ENCODE measurements at regions not wholly inside any gene's neighbourhood (a gene's known extent, or its start where the extent isn't known, plus 50 kb on each side); places are given as distances from the start of the nearest gene placed in this dataset.

- no peak for DNase-seq
These were observed 67.6 kb downstream of the COX18 start for GRCh38 chr4:73001885-73002284.

DNA sequence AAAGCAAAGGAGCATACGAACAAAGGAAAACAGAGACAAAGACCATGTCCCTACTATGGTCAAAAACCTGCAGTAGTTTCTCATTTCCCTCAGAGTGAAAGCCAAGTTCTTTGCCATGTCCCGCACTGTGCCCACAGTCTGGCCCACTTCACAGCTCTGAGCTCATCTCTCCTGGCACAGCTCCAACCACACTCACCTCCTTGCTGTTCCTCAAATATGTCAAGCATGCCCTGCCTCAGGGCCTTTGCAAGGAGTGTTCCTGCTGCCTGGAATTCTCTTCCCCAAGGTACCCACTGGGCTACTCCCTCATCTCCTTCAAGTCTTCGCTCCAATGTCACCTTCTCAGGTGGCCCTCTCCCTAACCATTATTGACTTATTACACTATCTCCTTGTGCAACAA lies 72.1 kb downstream of the COX18 start:
- no peak for DNase-seq

- DNase-seq = no peak
These were observed 74.8 kb downstream of the COX18 start for GRCh38 chr4:72994670-72995069.

DNA sequence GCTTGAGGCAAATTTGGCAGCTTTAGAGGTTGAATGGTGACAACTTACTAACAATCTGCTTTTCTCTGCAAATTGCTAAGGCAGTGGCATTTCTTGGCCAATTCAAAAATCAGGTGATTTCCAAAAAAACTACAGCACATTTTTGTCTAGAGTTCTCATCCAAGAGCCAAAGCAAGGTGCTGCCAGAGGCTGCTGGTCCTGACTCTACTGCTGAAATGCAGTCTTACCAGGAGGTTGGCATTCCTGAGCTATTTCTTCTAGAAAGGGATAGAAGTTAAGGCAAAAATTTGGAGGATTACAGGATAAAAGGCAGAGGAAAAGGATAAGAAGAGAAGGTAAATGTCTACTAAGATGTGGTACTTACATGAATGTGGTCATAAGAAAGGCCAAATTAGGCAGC lies 75.6 kb downstream of the COX18 start:
- DNase-seq = no peak

GRCh38 chr4:72991873-72992272 lies 77.6 kb downstream of the COX18 start:
- DNase-seq = no peak

- no peak for DNase-seq
These were observed 81.5 kb downstream of the COX18 start for GRCh38 chr4:72987741-72988729.

DNA sequence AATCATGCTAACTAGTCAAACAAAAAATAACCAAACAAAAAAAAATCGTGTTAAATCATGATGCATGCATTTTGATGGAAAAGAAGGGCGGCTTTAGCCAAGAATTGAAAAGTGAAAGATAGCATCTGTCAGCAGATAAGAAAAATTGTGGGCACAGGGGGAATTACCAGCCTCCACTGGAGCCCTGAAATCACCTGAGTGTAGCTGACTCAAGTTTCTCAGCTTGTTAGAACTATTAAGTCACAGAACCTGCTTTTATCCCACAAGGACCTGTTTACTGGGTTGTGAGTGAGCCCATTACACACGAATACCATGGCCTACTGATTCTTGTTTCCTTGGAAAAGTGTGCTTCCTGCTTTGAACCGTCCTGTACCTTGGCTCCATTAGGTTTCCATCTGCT lies 85.2 kb downstream of the COX18 start:
- DNase-seq = no peak

DNA sequence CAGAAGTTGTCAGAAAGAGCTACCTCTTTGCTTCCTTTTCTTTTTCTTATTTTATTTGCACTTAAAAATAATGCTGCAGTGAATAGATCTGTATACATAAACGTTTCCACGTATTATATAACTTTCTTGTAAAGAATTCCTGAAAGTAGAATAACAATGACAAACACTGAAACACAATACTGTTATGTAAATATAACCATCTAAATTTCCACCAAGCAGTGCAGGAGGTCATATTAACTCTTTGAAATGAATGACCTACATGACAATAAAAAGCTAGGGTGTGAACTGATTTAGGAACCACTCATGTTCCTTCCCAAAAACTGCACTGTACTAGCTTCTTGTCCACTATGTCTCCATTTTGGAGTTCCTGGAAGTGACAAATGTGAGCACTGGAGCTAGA lies 85.8 kb downstream of the COX18 start:
- no peak for DNase-seq

DNA sequence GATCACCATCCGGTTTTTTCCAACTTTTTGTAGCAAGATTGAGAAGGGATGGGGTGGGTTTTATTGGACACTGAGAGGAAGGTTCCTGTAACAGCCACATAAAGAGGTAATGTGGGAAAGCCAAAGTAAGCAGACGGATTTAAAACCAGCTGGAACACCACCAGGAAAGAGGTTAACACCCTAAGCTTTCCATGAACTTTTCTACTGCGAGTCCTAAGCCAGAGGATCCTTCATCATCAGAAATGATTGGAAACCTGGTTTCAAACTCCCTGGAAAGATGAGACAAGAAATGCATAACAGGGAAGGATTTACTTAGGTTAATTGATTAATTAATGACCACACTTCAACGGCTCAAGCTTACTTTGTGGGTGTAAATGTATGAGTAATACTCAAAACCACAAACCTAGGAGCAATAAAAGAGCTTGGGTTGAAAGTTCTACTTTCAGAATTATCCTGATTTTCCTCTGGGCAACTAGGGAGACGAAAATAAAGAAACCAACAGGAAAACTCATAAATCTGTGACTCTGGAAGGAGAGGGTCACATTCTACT lies 91.5 kb downstream of the COX18 start:
- DNase-seq = no peak

GRCh38 chr4:72975488-72975784 lies 94.1 kb downstream of the COX18 start:
- no peak for DNase-seq

DNA sequence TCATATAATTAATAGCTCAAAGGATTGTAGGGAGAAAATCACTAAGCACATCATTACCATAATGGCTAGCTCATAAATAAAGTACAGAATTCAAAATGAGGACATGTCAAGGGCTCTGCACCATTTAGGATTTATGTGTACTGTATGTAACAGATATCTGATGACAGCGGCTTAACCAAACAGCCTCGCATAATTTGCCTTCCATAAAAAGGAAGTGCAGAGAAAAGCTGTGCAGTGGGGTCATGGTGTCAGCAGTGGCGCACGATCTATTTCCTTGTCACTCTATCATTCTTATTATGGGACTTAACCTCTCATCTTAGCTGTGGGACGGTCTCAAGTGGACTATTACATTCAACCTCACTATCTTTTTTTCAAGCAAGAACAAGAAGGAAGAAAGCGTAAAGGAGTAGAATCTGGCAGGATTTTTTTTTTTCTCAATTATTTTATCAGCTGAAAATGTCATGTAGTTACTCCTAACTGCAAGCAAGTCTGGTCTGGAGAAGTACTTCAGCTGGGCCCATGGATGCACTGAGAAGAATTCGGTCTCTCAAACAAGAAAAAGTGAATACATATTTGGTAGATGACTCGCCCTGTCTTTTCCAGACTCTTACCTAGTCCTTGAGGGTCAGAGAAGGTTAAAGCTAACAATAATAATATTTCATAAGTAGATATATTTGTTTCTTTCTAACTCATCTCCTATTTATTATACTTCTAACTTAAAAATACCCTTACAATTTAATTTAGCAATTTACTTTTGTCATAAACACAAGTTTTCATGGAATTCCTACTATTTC lies 94.6 kb downstream of the COX18 start:
- DNase-seq = peak; percentile 6

DNA sequence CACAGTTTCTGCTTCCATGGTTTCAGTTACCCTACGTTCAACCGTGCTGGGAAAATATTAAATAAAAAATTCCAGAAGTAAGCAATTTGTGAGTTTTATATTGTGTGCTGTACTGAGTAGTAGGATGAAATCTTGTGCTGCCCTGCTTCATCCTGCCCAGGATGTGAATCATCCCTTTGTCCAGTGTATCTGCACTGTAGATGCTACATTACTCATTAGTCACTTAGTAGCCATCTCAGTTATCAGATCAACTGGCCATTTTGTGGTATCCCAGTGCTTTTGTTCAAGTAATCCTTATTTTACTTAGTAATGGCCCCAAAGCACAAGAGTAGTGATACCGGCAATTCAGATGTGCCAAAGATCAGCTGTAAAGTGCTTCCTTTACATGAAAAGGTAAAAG lies 97.9 kb downstream of the COX18 start:
- no peak for DNase-seq

DNA sequence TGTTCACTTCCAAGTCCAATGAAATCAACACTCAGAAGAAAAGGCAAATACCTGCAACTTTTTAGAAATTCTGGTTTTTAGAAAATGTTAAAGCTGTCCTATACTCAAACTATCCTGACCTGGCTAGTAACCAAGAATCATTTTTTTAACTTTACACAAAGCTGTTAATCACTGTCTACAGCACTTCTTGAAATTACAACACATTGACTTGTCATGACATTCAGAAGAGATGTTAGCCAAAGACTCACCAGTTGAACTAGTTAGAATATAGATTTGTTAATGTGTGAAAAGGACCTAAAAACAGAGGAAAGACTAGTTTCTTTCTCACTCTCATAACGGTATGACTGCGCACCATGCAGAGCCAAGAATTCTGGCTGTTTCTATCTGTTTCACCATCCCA lies 98.8 kb downstream of the COX18 start:
- no peak for DNase-seq

DNA sequence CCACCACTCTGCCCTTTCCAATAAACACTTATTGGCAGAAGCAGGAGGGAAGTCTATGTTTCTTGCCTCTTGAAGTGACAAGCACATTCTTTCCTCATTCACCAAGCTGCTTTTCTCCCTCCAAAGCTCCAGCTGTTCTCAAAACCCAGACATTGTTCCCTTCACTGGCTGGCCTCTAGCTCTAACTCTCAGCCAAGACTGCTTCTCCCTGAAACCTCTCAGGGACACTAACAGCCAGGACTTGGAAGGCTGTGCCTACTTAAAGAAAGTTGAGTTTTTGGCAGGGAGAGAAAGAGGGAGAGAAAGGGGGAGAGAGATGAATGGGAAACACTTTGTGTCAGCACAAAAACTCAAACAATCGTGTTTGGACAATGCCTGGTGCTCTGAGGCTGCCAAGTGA lies 99.5 kb downstream of the COX18 start:
- no peak for DNase-seq

DNA sequence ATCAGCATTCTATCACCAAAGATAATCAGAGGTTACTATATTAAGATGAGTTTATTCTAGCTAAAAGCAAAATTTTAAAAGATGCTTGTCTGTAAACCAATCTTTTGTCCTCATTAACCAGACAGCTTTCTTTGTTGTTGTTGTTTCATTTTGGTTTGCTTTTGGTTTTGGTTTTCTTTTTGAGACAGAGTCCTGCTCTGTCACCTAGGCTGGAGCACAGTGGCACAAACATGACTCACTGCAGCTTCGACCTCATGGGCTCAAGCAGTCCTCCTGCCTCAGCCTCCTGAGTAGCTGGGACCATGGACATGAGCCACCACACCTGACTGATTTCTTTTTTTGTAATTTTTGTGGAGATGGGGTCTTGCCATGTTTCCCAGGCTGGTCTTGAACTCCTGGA lies 102.9 kb downstream of the COX18 start:
- DNase-seq = no peak

DNA sequence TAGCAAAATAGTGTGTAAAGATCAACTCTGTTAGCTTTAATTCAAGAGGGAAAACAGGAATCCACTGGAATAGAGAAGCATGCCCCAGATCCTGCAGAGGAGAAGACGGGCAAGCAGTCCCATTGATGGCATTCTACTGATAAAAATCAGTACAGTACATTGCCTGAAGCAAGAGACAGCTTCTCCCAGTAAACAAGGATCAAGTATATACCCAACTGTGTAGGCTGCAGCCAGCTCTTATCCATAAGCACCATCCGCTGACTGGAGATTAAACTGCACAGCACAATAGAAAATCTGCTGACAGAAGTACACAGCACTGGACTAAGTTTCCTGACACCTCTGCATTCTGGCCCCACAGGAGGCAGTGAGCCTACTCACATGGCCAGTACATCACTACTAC lies 110.1 kb downstream of the COX18 start:
- no peak for DNase-seq

DNA sequence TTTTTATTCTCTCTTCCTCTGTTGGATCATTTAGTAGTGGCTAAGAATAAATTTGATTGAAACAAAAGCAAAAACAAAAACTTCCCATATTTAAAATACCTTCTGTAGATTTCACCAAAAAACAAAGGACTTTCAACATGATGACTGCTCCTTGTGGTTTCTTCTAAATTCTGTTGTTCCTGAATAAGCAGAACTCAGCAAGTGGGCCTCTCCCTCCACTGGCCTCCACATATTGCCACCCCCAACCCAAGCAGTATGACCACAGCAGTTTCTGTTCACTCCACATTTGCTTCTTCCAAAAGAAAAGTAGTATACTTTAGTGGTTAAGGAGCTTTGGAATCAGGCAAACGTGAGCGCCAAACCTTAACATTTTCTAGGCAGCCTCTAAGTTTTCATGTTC lies 114.7 kb downstream of the COX18 start:
- DNase-seq = no peak

DNA sequence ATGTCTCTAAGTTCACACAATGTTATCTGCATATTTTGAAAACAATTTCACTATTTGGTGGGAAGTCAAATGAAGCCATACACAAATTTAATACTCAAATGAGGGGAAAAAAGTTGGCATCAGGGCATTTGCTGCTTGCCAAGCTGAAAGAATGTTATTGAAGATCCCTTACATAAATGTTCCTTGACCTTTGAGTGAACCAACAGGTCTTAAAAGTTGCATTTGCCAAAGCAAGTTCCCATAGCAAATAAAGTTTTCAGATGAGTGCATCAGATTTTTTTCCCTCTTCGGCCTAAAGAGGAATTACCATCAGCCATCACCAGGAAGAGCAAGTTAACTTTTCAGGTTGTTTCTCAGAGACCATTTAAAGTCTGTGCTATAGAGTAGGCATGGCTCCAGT lies 115.9 kb downstream of the COX18 start:
- DNase-seq = no peak

DNA sequence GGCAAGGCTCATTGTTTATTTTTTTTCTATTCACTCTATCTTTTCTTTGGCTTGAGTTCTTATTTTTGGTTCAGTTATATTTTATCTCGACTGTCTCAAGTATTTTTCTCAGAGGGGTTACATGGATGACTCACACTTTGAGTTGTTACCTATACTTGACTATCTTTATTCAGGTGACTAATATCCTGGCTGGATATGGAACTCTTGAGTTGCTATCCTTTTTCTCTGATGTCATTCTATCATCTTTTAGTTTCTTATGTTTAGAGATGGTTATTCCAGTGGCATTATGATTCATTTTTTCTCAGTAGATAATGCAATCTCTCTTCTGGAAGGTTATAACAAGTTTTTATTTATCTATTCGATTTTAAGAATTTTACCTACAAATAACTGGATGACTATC lies 117.9 kb downstream of the COX18 start:
- no peak for DNase-seq

DNA sequence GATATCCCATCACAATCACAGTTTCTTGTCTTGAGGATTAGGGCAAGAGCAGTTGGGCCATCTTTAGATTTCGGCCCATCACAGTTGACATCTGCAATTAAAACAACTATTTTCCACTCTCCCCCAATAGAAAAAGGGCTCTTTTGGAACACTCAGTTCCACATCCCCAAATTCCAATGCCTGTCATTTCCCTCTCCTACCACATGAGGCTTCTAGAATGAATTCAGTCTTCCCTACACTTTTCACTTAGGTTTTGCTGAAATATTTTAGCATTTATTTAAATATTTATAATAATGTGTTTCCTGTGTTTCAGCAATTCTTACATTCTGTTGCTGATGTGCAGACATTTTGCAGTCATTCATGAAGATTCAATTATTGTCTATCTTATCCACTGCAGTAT lies 118.4 kb downstream of the COX18 start:
- no peak for DNase-seq

- DNase-seq = no peak
These were observed 121.4 kb downstream of the COX18 start for GRCh38 chr4:72948080-72948479.

DNA sequence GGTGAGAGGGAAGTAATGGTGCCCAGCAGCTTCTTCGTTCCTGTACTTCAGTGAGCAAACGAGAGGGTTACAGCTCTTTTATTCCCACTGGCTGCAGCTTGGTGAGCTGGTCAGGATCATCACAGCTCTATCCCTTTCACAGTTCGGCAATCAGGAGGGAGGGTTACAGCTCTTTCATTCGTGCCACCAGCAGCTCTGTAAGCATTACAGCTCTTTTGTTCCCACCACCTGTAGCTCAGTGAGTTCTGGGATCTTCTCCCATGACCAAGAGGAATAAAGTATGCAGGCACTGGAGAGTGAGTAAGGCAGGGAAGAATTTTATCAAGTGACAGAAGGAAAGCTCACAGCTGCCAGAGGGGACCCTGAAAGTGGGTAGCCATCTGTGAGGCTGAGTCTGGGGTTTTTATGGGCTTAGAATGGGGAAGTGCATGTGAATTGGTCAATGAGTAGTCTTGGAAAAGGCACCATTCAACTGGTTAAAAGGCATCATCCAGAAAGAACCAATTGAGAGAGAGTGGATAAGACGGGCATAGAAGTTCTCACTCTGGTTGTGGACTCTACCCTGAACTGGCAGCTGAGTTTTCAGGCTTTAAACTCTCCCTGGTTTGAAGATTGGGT lies 123.7 kb downstream of the COX18 start:
- DNase-seq = no peak

DNA sequence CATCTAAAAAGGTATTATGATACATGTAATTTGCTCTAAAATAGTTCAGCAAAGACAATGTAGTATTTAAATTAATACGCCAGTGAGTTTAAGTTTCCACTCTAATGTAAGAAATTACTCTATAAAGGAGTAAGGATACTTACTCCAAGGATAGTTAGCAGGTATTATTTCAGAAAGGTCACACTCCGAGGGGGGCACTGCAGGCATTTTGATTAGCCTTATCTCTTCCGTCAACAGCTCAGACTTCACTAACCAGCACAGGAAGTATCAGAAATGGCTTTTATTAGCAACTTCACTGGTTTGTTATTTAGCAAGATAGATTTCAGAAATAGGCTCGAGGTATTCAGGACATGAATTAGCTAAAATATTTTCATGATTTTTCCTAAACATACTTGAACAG lies 127.0 kb downstream of the COX18 start:
- no peak for DNase-seq

- no peak for DNase-seq
These were observed 131.0 kb downstream of the COX18 start for GRCh38 chr4:72938516-72938915.
